NT2/D1 (cell line): ENCODE measurements at regions not wholly inside any gene's neighbourhood (a gene's known extent, or its start where the extent isn't known, plus 50 kb on each side); places are given as distances from the start of the nearest gene placed in this dataset.

ENCODE experiments used
- DNase-seq: peaks from one replicate; pipeline ENCODE4 v3.0.0-alpha.2; 2011; ENCODE audit warnings: low read depth, low spot score
- H3K27me3 ChIP-seq: 2 replicates; pipeline ENCODE4 v1.6.0; 2011; ENCODE audit warnings: mild to moderate bottlenecking; ENCODE audit not compliant: insufficient read length, insufficient read depth
- H3K36me3 ChIP-seq: 2 replicates; pipeline ENCODE4 v1.6.1; 2011; ENCODE audit warnings: mild to moderate bottlenecking, low read length, mixed read lengths; ENCODE audit not compliant: insufficient read depth, insufficient read length
- H3K4me1 ChIP-seq: 2 replicates; pipeline ENCODE4 v1.5.1; 2011; ENCODE audit not compliant: insufficient read depth, insufficient read length
- H3K4me3 ChIP-seq: 2 replicates; pipeline ENCODE4 v1.5.1; 2011; ENCODE audit warnings: low read depth; ENCODE audit not compliant: insufficient read length
- H3K9ac ChIP-seq: 2 replicates; pipeline ENCODE4 v1.6.0; 2011; ENCODE audit warnings: low read depth; ENCODE audit not compliant: insufficient read length
- H3K9me3 ChIP-seq: 2 replicates; pipeline ENCODE4 v1.5.1; 2011; ENCODE audit warnings: mild to moderate bottlenecking, low read length; ENCODE audit not compliant: insufficient read depth
- SUZ12 ChIP-seq: IDR thresholded peaks from 2 replicates; pipeline ENCODE4 v1.6.1; 2011; ENCODE audit not compliant: insufficient read length, insufficient read depth; ENCODE audit errors: extremely low read depth
- YY1 ChIP-seq: IDR thresholded peaks from 2 replicates; pipeline ENCODE4 v1.6.1; 2011; ENCODE audit not compliant: insufficient read length, insufficient read depth
- ZNF274 ChIP-seq: IDR thresholded peaks from 2 replicates; pipeline ENCODE4 v1.6.1; 2011; ENCODE audit warnings: mild to moderate bottlenecking, low read depth, low read length

DNA sequence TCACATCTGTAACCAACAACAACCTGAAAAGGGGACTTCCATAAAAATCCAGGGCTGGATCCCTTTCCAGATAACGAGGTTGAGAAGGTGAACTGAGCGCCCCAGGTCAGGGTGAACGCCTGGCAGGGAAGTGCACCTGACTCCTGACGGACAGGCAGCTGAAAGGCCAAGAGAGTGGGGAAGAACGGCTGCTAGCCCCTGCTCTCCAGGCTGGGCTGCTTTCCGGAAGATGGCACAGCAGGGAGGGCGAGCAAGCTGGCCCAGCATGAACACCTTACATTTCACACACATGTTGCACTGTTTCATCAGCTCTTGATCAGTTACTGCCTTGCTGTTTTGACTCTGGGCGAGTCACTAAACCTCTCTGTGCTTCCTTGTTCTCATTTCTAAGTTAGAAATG is 127.2 kb upstream of the IQSEC1 start:
- Histone ChIP-seq H3K9me3 (no peaks in the 10 kb centered on the region), H3K27me3 (no peaks in the 10 kb centered on the region), H3K4me1 (peaks cover 15% of the 10 kb centered on the region), H3K36me3 (no peaks in the 10 kb centered on the region), H3K9ac (no peak overlapping the region), H3K4me3 (no peak overlapping the region)
- TF ChIP-seq ZNF274, result no peak
- TF ChIP-seq SUZ12, result no peak
- no peak for DNase-seq

DNA sequence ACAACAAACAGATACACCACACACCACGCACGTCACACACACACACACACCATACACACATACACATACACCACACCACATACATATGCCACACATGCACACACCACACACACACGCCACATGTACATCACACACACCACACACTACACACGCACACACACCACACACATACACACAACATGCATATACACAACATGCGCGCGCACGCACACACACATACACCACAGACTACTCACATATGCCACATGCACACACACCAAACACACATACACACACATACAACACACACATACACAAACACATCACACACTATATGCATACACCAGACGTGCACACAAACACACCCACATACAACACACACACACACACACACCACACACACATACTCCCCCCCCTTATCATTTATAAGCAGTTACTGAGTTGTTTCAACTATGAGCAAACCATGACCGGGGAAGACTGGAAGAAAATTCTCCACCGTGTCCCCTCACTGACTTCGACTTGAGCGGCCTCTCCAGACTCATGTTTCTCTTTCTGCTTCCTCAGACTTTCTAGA is 126.7 kb upstream of the IQSEC1 start:
- Histone ChIP-seq H3K27me3 (no peaks in the 10 kb centered on the region), H3K4me3 (no peak overlapping the region), H3K9me3 (no peaks in the 10 kb centered on the region), H3K36me3 (no peaks in the 10 kb centered on the region), H3K4me1 (peaks cover 15% of the 10 kb centered on the region), H3K9ac (no peak overlapping the region)
- DNase-seq, result no peak
- TF ChIP-seq SUZ12, result no peak
- no peak for TF ChIP-seq ZNF274
- no peak for TF ChIP-seq YY1

DNA sequence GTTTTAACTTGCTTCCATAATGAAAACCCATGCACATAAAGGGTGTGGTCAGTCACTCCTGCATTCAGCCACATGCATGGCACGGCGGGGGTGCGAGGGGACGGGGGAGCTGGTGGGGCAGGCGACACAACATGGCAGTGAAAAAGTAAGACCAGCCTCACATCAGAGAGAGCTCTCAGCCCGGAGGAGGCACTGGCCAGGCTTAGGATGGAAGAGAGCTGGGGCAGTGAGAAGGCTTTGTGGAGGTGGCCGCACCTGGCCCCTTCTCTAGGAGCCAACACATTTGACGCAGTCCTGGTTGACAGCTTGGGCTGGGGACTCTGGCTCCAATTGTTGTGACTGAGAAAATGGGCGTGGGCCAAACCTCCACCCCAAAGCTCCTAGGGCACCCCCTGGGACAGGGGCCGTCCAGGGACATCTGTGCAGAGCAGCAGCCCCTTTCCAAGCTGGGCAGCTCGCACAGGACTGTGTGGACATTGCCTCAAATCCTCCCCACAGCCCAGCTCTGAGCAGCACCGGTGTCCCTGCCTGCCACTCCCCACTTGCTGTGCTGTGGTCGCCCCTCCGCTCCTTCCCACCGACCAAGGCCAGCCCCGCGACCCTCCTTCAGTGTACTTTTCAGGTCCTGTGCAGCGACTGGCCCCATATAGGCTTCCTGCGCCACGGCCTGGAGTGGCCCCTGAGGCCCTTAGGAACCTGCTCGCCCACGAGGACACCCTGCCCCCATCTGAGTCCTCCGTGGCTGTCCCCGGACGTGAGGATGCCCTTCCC is 126.0 kb upstream of the IQSEC1 start:
- no peak for DNase-seq
- Histone ChIP-seq H3K9ac (no peak overlapping the region), H3K36me3 (no peaks in the 10 kb centered on the region), H3K4me1 (peaks cover 20% of the 10 kb centered on the region), H3K9me3 (no peaks in the 10 kb centered on the region), H3K27me3 (no peaks in the 10 kb centered on the region), H3K4me3 (no peak overlapping the region)
- TF ChIP-seq SUZ12, result no peak
- TF ChIP-seq ZNF274, result no peak
- no peak for TF ChIP-seq YY1

DNA sequence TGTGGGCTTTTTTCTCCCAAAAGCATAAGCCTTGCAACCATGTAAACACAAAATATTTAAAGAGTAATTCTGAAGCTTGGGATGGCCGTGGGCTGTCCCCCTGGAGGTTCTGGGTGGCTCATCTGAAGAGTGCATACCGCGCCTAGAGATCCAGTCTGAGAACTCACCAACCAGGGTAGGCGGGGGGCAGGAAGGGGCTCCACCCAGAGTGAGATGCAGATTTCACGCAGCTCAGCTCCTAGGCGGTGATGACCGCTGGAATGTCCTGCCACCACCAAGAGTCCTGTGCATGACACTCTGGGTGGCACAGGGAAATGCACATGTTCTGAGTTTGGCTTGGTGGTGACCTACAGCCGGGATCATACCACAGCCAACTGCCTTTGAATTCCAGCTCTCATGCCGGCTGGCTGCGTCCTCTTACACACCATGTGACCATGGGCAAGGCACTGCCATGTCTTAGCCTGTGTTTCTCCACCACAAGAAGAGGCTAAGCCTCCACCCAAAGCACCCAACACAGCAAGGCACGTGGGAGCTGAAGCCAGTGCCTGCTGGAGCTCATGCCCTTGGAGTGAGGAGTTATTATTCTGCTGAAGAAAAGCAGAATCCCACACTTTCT is 125.1 kb upstream of the IQSEC1 start:
- no peaks in the 10 kb centered on the region for H3K36me3 ChIP-seq
- H3K9ac ChIP-seq, result no peak overlapping the region
- TF ChIP-seq SUZ12 (no peak), ZNF274 (no peak), YY1 (no peak)
- no peaks in the 10 kb centered on the region for H3K27me3 ChIP-seq
- H3K9me3 ChIP-seq, result no peaks in the 10 kb centered on the region
- no peak for DNase-seq
- no peak overlapping the region for H3K4me3 ChIP-seq
- peaks cover 29% of the 10 kb centered on the region for H3K4me1 ChIP-seq

DNA sequence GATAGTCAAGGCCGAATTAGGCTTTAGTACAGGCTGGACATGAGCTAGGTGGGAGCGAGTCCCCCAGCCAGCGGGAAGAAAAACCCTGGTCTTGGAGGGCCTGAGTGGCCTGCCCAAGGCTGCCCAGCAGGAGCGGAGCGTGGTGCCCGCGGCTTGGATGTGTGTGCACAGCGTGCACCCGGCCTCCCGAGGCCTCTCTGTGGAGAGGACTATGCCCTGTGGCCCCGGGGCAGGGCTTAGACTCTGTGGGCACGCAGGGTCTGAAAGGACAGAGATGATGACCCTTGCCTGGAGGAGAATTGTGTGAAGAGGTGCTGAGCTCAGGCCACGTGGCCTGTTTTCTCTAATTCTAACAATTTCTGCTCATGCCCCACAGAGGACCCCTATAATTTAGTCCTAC is 124.6 kb upstream of the IQSEC1 start:
- Histone ChIP-seq H3K27me3 (no peaks in the 10 kb centered on the region), H3K4me1 (peaks cover 34% of the 10 kb centered on the region), H3K9ac (no peak overlapping the region), H3K36me3 (no peaks in the 10 kb centered on the region), H3K9me3 (no peaks in the 10 kb centered on the region), H3K4me3 (no peak overlapping the region)
- TF ChIP-seq ZNF274, result no peak
- TF ChIP-seq YY1, result no peak
- TF ChIP-seq SUZ12, result no peak
- DNase-seq, result no peak

DNA sequence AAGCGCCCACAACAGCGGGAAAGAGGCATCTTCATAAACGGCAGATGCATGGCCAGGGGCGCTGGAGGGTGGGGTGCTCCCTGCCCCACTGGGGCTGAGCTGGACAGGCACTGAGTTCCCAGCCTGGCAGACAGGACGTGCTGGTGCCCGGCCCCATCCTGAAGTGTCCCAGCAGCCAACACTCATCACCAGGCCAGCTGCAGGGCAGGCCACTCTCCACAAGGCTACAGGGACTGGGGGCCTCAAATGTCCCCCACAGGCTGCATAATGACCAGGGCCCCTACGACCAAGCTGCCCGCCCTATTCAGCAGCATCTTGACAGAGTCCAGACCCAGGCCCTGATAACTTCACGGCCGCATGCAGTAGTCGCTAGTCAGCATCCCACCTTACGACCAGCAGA is 124.1 kb upstream of the IQSEC1 start:
- H3K4me3 ChIP-seq, result no peak overlapping the region
- no peaks in the 10 kb centered on the region for H3K36me3 ChIP-seq
- no peaks in the 10 kb centered on the region for H3K27me3 ChIP-seq

DNA sequence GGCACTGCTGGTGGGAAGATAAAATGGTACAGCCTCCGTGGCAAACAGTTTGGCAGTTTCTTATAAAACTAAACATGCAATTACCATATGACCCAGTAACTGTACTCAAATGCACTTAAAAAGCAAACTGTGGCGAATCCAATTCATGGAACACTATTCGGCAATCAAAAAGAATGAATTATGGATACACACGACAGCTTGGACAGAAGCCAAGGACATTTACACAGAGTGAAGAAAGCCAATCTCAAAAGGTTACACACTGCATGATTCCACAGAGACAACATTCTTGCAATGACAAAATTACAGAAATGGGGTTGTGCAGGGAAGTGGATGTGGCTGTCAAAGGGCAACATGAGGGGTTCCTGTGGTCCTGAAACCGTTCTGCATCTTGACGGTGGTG is 122.1 kb upstream of the IQSEC1 start:
- TF ChIP-seq ZNF274, result no peak
- no peak for TF ChIP-seq YY1
- TF ChIP-seq SUZ12, result no peak
- no peaks in the 10 kb centered on the region for H3K36me3 ChIP-seq
- H3K4me3 ChIP-seq, result no peak overlapping the region
- peaks cover 37% of the 10 kb centered on the region for H3K4me1 ChIP-seq
- no peak overlapping the region for H3K9ac ChIP-seq
- no peak for DNase-seq
- H3K27me3 ChIP-seq, result no peaks in the 10 kb centered on the region
- no peaks in the 10 kb centered on the region for H3K9me3 ChIP-seq

More for the DNA sequence above, 124.1 kb upstream of the IQSEC1 start:
- no peaks in the 10 kb centered on the region for H3K9me3 ChIP-seq
- no peak for DNase-seq
- no peak overlapping the region for H3K9ac ChIP-seq
- peaks cover 39% of the 10 kb centered on the region for H3K4me1 ChIP-seq
- TF ChIP-seq ZNF274 (no peak), YY1 (no peak), SUZ12 (no peak)
